ENCODE measurements at regions not wholly inside any gene's neighbourhood (a gene's known extent, or its start where the extent isn't known, plus 50 kb on each side); places are given as distances from the start of the nearest gene placed in this dataset.

- DNase-seq (ENCODE audit: low read depth): no peak
Observed at GRCh38 chr15:70505936-70506912, 257.1 kb downstream of the UACA start.

GRCh38 chr15:70505411-70505919 is 257.9 kb downstream of the UACA start:
- DNase-seq (ENCODE audit: low read depth): no peak

- no peak for DNase-seq (ENCODE audit: low read depth)
Observed at GRCh38 chr15:70504988-70505387, 258.4 kb downstream of the UACA start.

- no peak for DNase-seq (ENCODE audit: low read depth)
Observed at GRCh38 chr15:70504299-70504951, 258.9 kb downstream of the UACA start.

- DNase-seq (ENCODE audit: low read depth): no peak
Observed at GRCh38 chr15:70503798-70504298, 259.5 kb downstream of the UACA start.

DNA sequence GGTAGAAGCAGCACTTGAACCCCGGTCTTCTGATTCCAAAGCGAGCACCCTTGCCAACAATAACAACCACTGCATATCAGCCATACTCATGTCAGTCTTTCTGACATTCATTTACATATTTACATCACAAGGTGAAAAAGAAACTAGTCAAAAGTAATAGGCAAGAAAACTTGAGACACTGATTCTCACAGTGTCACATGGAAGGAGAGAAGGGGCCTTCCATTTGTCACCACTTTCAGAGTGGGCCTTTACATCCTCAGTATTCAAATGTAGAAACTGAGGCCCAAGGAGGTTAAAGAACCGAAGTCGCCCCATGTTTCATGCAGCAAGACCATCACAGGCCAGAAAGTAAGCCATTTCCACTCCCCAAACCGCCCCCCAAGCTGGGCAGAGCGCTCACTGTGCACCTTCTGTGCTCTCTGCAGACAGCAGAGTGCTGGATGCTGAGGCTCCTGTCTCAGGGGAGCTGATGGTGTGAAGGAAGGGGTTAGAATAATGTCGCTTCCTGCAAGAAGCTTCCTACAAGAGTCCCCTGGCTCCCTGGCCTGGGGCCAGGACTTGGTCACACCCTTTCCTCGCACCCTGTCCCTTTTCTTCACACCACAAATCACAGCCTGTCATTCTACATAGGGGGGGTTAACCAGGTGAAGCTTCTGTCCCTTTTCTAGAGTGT is 260.1 kb downstream of the UACA start:
- DNase-seq (ENCODE audit: low read depth): no peak

- no peak for DNase-seq (ENCODE audit: low read depth)
Observed at GRCh38 chr15:70502529-70502928, 260.8 kb downstream of the UACA start.

- no peak for DNase-seq (ENCODE audit: low read depth)
Observed at GRCh38 chr15:70501849-70502248, 261.5 kb downstream of the UACA start.

GRCh38 chr15:70501121-70501727 is 262.1 kb downstream of the UACA start:
- DNase-seq (ENCODE audit: low read depth): no peak

DNA sequence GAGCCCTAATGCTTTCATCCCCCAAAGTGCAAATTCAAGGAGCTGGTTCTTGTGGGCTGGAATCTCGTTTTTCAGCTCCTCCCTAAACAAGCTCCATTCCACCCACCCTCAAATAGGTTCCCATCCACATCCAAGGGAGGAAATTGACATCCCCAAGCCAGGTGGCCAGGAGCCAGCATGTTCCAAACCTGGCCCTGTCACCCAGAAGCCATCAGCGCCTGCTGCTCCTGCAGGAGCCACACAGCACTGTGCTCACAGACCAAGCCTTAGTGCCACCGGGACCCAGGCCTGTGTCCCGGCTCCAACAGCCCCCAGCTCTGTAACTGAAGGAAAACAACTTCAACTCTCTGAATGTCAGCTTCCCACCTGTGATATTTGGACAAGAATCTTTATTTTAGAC is 263.6 kb downstream of the UACA start:
- no peak for DNase-seq (ENCODE audit: low read depth)

GRCh38 chr15:70498096-70498626 is 265.2 kb downstream of the UACA start:
- no peak for DNase-seq (ENCODE audit: low read depth)

- DNase-seq (ENCODE audit: low read depth): no peak
Observed at GRCh38 chr15:70497661-70498060, 265.7 kb downstream of the UACA start.

- no peak for DNase-seq (ENCODE audit: low read depth)
Observed at GRCh38 chr15:70495991-70496599, 267.3 kb downstream of the UACA start.

DNA sequence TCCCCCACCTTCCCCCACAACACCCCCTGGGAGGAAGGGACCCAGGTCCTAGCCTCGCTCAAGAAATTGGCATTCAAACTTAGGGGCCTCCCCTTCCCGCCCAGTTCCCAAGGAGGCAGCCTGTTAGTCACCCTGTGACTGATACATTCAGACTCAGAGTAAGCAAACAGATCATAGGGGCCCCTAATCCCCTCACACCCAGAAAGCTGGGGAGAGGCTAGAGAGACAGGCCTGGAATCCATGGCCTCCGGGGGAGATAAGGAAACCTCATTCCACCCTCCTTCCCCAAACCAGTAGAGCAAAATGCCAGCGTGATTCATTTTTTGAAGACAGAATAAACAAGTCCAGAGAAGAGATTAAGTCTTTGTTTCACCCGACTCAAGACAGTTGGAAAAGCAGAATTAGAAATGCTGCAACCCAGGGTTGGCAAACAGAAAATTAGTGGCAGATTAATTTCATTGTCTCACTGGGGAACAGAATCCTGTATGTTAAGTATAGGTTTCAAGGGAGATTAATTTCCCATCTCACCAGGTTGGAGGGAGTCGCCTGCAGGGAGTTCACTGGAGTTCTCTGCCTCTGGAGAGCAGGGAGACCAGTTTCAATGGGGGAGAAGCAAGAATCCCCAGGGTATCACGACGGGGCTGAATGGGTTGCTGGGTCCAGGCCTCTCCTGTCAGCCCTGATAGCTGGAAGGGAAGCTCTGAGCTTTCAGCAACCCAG is 268.3 kb downstream of the UACA start:
- no peak for DNase-seq (ENCODE audit: low read depth)

DNA sequence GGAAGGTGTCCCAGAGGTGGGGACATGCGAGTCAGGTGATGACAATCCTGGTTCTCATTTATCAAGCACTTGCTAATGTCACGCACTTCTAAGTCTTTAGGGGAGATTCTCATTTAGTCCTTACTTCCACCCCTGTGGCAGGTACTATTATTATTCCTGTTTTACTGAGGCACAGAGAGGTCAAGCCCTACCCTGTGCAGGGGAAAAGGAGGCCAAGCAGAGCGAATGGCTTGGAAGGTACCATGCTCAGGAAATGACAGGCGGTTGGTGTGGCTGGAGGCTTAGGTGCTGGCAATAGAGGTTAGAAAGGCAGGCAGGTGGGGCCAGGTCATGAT is 268.9 kb downstream of the UACA start:
- no peak for DNase-seq (ENCODE audit: low read depth)

GRCh38 chr15:70493787-70494516 is 269.4 kb downstream of the UACA start:
- DNase-seq (ENCODE audit: low read depth): no peak

GRCh38 chr15:70493376-70493775 is 270.0 kb downstream of the UACA start:
- DNase-seq (ENCODE audit: low read depth): no peak

- DNase-seq (ENCODE audit: low read depth): peak; percentile 69
Observed at GRCh38 chr15:70492240-70493177, 270.8 kb downstream of the UACA start.

DNA sequence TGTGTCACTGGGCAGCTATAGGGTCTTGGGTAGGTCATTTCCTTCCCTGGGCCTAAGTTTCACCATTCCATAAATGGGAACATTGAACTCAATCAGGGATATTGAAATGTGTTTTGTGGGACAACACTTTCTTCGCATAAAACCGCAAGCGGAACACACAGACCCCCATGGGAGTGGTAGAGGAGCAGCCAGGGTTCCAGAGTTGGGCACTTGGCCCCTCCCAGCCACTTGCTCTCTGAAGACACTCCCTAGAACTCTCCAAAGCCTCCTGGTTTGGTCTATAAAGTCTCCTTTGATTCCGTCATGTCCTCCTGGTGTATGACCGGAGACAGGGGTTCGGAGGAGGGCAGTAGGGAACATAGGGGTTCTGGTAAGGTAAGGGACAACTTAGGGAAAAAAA is 271.7 kb downstream of the UACA start:
- DNase-seq (ENCODE audit: low read depth): no peak
